Dermis blood vessel endothelial cell (primary cell): ENCODE measurements at regions not wholly inside any gene's neighbourhood (a gene's known extent, or its start where the extent isn't known, plus 50 kb on each side); places are given as distances from the start of the nearest gene placed in this dataset.
"Not testable (repeated sequence)": the region's sequence is repeated elsewhere in the genome, so short reads cannot be mapped to it uniquely, and the experiment has no call there.

ENCODE experiments used
- DNase-seq: peaks from one replicate; pipeline ENCODE4 v3.0.0; 2010

DNA sequence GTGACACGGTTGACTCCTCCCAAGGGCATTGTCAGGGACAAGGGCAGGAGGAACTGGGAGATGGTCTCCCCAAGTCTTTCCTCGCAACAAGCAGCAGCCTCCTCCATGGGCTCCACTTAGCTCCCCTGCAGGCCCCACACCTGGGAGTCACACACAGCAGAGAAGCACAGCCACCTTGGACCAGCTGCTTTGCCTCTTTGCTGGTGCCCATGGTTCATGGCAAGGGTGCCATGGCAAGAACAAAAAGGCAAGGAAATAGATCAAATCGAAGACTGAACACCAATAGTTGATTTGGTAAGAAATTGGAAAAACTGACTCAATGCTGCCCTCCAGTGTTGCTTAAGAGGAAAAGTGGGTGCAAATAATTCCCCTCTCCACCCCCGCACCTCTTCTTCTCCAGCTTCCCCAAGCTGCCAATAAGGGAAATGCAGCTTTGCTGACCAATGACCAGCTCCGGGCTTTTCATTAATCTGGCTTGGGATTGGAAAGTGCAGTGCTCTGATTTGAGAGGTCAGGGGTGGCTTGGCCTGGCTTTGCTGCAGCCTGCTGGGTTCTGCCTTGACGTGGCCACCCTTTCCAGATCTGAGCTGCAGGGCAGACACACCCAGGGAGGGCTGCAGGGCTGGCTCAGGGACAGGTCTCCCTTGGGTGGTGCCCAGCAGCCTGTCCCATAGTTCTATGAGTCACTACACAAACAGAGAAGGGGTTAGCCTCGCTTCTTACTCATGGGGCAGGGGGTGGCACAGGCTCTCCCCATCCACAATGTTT is 162.0 kb downstream of the KLF13 start:
- DNase-seq, result peak; percentile 94

DNA sequence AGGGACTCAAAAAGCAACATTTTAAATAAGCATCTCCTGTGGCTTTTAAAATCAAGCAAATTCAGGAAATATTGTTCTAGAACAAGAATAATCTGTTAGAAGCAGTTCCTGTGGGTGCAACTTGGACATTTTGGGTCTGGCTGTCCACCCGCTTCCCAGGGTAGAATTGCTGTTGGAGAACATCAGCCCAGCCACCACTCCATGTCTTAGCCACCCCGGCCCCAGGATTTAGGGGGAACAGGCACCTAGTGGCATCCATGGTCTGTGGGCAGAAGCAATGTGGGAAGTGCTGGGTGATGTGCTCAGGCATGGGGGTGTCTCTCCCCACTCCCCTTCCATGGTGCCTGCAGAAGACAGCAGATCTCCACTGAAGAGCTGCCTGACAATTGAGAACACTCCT is 162.6 kb downstream of the KLF13 start:
- no peak for DNase-seq

DNA sequence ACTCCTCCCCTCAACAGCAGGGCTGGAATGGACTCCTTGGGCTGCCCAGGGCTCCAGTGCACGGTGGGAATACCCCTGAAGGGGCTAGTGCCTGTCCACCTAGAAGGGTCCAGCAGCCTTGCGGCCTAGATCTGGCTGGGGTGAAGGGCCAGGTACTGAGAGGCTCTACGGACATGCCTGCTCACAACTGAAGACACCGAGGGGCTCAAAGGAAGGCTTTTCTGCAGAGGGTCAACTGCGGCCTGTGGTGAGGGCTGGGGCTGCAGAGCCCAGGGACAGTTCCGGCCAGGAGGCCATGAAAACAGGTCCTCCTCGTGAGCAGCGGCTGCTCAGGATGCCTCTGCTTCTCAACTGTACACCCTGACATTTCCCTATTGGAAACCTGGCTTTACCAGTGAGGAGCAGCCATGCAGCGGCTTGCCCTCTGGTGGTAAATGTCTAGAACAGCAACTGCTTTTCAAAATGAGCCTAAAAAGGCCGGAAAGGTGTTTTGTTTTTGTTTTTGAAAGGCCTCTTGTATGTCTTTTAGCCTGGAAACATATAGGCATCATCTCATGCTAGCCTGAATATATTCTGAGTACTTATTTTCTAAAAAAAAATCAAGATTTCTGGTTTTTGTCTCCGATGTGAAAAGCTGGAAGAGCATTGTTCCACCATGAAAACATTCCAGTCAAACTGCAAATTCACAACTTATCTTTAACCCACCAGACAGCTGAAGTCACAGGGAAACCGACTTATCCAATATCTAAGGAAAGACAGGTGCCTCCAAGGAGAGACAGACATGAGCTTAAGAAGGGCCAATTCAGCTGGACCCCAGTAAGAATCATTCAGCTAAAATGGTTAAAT is 163.4 kb downstream of the KLF13 start:
- peak; percentile 72 for DNase-seq

DNA sequence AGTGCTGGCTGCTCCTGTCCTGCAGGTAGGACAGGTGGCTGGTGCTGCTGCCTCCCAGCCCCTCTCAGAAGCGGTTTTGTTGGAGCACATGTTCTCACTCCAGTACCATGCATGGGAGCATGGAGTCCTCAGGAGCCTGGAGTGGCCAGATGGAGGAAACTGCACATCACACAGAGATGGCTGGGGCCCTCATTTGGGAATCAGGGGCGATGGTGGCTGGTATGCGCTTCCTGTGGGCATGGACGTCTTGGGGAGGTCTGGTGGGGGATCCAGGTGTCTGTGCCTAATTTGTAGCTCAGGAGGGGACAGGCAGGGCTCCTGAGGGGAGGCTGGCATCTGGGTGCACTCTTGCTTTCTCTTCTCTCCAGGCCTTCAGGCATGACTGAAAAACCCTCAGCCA is 168.2 kb downstream of the KLF13 start:
- DNase-seq, result no peak

DNA sequence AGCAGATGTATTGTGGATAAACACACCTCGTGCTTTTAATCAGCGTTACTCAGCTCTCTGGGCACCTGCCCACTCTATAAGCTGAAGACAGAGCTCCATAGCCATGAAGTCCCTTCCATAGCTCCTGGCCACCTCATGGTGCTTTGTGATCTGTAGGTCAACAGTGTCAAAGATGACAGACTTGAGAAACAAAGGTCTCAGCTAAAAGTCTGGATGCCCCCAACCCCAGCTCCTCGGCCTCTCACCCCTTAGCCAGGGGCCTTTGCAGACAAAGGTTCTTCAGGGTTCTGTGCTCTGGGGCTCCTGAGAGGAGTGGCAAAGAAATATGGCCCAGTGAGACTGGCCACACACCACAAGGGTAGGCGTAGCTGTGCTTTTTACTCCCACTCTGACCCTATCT is 168.6 kb downstream of the KLF13 start:
- no peak for DNase-seq

DNA sequence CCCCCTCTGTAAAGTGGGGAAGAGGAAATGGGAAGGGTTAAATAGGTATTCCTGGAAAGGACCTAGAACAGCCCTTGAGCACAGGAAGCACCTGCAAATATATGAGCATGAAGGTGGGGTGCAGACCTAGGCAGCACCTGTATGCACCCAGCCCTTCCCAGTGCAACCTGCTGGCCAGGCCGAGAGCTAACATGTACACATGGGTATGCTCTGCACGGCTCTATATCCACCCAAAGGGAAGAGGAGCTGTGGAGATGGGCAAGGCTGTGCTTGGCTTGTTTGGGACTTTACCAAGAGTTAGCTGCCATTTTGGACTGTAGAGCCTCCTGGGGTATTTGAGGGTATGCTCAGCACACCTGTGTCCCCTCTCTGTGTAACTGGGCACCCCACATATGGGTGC is 171.2 kb downstream of the KLF13 start:
- DNase-seq, result no peak

DNA sequence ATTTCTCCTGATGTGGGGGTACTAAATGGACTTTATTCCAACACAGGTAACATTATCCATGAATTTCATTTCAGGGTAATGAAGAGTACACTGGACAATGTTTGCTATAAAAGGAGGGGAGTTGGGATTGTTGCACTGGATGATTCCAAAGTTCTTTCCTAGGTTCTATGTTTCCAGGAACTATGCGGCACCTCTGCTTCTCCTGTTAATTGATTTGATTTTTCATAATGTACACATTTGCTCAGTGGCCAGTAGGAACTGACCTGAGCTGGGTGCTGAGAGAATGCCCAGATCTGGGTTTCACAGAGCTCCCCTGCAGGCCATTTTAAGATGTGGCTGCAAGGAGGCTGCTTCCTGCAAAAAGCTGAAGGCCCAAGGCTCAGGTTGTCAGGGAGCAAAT is 171.7 kb downstream of the KLF13 start:
- DNase-seq, result no peak

DNA sequence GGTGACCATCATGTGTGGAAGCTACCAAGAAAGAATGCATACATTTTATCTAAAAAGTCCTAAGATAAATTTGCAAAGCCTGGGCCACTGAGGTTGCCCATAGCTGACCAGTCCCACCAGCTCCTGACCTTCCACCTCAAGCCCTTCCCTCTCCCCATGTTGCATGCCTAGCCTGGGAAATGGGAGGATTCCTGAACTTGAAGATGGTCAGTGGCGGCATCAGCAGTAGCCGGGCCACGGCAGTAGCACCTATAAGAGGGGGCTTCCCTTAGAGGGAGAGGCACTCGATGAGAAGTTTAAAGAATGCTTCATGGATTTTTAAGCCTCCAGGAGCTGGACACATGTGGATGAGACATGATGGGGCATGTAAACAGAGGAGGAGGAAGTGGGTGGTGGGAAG is 172.1 kb downstream of the KLF13 start:
- no peak for DNase-seq

DNA sequence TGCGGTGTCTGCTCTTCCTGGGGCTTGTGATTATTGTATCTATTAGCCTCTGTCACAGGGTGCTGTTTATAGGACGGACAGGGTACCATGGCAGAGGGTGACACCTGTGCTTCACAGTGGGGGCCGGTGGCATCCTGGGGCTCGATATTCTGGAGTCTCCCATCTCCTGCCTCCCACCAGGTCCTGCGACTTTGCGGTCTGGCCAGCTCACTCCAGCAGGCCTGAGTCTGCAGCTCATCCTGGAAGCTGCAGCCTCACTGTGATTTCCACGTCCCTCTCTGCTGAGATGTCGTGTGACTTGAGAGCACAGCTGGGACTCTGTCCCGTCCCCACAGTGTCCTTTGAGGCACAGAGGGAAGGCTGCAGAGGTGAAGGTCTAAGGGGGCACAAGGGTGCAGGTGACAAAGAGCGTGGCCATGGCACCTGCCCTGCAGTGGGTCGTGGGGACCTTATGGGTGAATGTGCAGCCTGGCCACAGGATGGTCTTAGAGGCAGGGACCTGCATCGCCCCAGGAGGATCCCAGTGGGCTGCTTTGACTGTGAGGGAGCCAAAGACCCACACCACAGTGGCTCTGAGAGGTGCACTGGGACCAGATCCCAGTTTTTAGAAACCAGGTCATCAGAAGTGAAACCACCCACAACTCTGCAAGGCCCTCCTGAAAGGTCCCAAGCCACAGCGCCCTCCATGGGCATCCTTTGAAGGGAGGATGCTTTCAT is 172.8 kb downstream of the KLF13 start:
- DNase-seq, result no peak

DNA sequence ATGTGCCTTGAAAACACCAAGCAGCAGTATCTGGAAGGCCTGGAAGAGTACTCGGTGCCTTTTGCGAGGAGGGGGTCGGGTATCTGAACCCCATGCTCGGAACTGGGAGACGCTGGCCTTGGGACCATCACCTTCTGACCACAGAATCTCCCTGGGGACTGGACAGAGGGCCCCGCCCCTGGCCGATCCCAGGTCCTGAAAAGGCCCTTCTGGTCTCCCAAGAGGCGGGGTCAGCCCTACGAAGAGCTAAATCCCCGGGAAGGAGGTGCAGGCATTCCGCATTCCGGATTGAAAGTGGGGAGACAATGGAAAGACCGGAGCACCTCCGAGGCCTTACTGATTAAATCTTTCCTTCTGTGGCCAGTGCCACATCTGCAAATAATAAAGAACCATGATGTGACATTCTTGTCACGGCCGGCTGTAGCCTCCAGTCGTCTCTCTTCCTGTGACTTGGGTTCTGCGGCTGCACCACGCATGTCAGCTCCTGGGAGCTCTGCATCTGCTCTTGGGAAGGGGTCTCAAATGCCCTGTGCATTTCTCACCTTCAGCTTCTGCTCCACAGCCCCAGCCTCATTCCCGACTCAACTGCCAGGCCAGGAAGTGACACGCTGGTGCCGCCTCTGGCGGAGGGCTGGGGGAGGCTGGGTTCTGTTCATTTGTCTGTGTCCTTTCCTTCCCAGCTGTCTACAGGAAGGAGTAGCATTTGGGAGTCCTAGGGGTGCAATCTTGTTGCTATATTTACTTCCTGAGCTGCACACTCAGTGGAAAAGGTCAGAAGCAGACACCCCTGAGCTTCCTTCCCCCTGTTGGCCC is 173.5 kb downstream of the KLF13 start:
- DNase-seq, result peak; percentile 29

DNA sequence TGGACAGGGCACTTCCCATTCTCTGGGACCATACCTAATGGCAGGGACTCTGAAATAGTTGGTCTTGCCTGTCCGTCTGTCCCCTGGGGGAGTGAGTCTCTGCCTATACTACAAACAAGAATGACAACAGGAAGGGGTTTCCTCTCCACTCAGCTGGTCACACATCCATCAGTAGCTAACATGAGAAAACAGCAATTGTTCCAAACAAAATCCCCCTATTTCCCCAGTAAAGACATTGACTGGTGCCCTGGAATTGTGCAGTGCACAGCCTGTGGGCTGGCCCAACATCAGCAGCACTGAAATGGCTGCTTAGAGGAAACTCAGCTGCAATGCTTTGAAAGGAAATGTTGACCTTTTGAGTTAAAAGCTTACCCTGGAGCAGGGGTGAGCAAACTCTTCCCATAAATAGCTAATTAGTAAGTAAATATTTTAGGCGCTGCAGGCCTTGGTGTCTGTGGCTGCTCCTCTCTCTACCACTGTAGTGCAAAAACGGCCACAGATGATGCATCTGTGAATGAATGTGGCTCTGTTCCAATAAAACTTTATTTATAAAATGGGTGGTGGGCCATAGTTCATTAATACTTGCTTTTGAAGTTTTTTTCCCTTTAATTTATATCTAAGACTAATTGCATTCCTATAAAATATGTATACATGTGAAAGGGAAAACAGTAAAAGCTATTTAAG is 174.3 kb downstream of the KLF13 start:
- peak; percentile 19 for DNase-seq

DNA sequence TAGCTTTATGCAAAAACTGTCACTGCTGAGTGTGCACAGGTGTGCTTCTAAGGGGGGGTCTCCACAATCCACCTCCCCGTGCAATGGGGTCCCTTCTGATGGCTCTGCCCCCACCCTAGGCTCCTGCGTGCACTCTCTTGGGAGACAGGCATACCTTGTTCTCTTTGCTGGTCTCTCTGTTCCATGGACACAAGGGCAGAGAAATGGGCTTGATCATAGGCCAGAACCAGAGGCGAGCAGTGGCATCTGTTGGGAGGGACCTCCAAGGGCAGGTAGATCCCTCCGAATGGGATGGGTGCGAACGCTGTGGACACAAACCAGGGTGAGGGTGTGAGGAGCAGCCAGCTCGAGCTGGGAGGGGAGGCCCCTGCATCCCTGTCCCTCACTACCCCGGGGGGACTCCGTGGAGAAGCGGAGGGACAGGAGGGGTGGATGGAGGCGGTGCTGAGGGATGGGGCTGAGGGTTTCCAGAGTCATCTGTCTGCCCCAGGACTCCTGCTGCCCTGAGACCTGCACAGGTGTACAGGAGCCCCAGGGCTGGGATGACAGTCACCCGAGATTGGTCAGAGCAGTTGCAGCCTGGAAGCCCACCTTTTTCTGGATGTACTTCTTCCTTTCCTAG is 175.0 kb downstream of the KLF13 start:
- no peak for DNase-seq

DNA sequence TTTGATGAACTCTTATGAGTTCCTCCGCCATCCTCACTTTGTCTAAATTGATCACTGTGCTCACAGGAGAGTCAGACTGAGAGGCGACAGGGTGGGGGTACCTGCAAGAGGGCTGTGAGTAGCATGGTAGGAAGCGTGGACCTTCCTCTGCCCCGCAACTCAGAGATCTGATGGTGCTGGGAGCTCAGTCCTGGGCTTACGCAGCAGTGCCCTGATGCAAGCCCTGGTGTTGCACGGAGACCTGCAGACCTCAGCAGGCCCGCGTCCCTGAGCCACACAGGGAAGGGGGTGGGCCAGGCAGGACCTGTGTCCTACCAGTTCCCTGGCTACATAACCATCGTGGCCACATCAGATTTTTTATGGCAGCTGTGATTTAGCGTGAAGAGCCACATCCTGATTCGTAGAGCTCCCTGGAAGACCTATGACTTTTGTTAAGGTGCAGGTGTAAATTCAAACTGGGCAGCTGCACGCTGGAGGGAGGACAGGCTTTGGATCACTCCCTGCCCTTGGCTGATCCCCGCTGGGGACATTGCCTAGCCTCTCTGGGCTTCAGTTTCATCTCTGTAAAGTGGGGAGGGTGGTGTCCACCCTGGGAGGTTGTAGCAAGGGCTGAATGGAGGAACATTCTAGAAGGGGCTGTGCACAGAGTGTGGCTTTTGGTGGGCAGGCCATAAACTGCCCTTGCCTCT is 176.1 kb downstream of the KLF13 start:
- DNase-seq, result no peak

DNA sequence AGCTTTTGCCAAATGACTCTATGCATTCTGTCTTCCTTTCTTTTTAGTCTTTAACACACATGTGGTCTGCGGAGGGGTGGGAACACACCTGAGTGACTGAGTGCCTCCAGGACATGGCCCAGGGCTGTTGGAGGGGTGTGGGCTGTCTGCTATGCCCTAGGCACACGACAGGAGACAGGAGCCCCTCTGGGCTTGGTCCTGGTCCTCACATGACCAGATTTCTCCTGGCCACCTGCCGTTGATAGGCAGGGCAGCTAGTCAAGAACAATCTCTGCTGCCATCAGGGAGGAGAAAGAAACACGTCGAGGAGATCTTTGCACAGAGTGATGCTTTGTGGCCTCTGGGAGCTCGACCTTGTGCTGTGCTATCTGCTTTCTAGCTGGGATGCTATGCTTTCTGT is 176.6 kb downstream of the KLF13 start:
- no peak for DNase-seq

DNA sequence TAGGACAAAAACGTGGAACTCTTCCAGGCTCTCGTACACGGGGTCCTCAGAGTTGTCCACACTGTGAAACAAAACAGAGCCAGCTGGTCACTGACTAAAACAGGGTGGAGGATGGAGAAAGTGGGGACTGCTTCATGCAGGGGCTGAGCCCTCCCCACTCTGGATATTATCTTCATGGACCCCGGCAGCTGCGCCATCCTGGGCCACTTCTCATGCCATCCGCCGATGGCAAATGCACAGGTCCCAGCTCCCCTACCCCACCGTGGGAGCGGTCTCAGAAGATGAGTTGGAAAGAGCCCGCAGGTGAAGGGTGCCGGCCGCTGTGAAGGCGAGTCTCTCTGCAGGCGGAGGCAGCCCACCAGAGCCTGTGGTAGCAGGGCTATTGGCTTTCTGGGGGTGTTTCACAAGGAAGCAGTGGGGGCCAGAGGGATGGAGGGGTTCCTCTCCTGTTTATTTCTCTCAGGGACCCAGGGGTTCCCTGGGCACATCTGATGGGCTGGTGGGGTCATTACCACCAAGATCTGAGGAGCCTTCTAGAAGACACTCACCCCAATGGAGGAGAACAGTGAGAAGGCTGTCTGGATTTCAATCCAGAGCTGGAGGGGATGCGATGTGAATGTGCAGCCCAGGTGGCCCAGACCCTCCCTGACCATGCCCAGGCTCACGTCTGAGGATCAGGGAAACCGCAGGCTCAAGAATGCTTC is 177.3 kb downstream of the KLF13 start:
- DNase-seq, result no peak

DNA sequence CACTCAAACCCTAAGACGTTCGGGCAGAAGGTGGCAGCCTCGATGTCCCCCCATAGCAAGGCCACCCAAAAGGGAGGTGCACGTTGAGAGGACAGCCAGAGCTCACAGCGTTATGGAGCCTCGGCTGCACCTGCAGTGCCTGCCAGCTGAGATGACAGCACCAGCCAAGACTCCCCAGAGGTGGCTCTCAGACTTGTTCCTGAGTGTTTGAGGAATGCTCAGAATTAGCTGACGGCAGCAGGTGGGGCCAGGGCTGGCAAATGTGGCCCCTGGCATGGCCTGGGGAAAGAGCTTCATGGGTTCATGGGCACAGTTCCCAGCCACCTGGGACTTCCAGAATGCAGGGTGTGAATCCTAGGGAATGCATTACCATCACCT is 177.8 kb downstream of the KLF13 start:
- no peak for DNase-seq

DNA sequence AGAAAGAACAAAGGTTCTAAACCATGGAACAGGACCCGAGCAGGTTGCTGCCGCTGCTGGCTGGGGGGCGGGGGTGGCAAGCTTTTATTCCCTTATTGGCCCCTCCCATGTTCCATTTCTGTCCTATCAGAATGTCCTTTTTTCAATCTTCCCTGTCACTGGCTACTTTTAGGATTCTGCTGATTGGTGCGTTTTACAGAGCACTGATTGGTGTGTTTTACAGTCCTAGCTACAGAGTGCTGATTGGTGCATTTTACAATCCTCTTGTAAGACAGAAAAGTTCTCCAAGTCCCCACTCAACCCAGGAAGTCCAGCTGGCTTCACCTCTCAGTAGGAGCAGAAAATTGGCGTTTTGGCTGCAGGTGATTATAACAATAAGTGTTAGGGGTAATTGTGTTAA is 180.9 kb downstream of the KLF13 start:
- not testable (repeated sequence) for DNase-seq

DNA sequence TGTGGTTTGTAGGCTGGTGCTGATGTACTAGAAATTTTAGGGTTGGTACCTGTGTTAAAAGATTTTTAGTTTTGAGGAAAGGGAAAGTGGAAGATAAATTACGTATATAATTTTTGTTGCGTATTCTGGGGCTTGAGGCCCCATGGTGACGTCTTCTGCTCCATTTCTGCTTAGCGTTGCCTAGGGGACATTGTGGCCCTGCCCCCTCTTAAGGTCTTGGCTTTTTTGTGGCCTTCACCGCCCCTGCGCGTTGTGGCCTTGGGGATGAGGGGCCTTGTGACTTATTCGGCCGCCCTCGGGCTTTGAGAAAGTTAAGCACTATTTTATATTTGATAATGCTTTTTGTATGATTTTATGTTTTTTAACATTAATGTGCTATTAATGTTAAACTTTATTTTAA is 182.0 kb downstream of the KLF13 start:
- DNase-seq, result no peak

DNA sequence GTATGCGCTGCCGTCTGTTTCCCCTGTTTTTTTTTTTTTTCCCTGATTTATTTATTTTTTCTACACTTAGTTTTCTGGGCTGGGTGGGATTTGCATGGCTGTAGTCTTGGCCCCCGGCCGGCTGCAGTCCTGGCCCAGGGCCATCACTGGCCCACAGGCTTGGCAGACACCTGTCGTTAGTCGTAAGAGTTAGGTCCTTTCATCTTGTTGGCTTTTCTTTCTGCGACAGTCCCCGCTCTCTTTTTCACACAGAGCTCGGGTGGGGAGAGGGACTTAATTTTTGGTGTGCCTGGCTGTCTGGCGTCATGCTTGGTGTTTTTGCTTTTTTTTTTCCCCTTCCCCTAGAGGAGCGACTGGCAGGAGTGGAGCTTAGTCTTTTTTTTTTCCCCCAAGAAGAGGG is 183.4 kb downstream of the KLF13 start:
- DNase-seq, result peak; percentile 64

DNA sequence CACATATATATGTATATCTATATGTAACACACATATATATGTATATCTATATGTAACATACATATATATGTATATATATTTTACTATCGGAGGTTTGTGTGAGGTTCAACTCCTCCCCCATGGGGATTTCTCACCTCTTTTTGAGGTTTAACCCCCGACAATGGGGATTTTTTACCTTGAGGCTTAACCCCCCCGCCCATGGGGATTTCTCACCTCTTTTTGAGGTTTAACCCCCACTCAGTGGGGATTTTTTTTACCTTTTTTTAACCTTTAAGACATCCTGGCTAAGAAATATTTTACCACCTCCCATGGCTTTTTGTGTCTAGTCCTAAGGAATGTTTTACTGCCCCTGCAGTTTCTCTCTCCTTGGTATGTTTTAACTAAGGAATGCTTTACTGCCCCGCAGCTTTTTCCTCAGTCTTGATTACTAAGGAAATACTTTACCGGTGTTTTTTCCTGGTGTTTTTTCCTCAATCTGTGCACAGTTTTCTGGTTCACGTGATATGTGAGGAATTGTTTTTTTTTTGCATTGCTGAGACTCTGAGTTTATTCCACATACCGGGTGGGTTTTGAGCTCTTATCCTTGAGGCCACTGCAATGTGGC is 185.2 kb downstream of the KLF13 start:
- peak; percentile 73 for DNase-seq
